ENCODE measurements at regions not wholly inside any gene's neighbourhood (a gene's known extent, or its start where the extent isn't known, plus 50 kb on each side); places are given as distances from the start of the nearest gene placed in this dataset.

GRCh38 chr5:107295914-107296313, 374.8 kb downstream of the EFNA5 start:
- TF ChIP-seq CTCF (IDR thresholded peaks at IDR 0.05) = no peak
- TF ChIP-seq POLR2A (IDR thresholded peaks at IDR 0.05) = no peak
